RCC 7860 (cell line): ENCODE measurements at regions not wholly inside any gene's neighbourhood (a gene's known extent, or its start where the extent isn't known, plus 50 kb on each side); places are given as distances from the start of the nearest gene placed in this dataset.

Experiments
- DNase-seq: peaks from one replicate; pipeline ENCODE4 v3.0.0-alpha.2; 2015; ENCODE audit warnings: low spot score
- FAIRE-seq: peaks from 2 replicates; lab custom pipeline; 2012; peaks lifted over from hg19 to GRCh38; lab: Jason Lieb, UNC

GRCh38 chr16:73506568-73507056 is 458.7 kb upstream of the ZFHX3 start:
- DNase-seq: no peak
- no peak for FAIRE-seq

GRCh38 chr16:73505577-73505976 is 457.6 kb upstream of the ZFHX3 start:
- no peak for DNase-seq
- FAIRE-seq: no peak

GRCh38 chr16:73504591-73505575 is 457.0 kb upstream of the ZFHX3 start:
- DNase-seq: no peak
- FAIRE-seq: no peak

- no peak for FAIRE-seq
- DNase-seq: no peak
Observed at GRCh38 chr16:73503093-73503492, 455.2 kb upstream of the ZFHX3 start.

- FAIRE-seq (no peak), DNase-seq (no peak)
Observed at GRCh38 chr16:73499276-73499675, 451.3 kb upstream of the ZFHX3 start.

GRCh38 chr16:73485880-73486279 is 438.0 kb upstream of the ZFHX3 start:
- no peak for DNase-seq
- FAIRE-seq: no peak

- no peak for FAIRE-seq
- no peak for DNase-seq
Observed at GRCh38 chr16:73483934-73484711, 436.2 kb upstream of the ZFHX3 start.

- DNase-seq: no peak
- FAIRE-seq: no peak
Observed at GRCh38 chr16:73483076-73483791, 435.3 kb upstream of the ZFHX3 start.

- DNase-seq: no peak
- no peak for FAIRE-seq
Observed at GRCh38 chr16:73482310-73482709, 434.4 kb upstream of the ZFHX3 start.

- DNase-seq: no peak
- FAIRE-seq: no peak
Observed at GRCh38 chr16:73480381-73480780, 432.5 kb upstream of the ZFHX3 start.

- FAIRE-seq: no peak
- DNase-seq: no peak
Observed at GRCh38 chr16:73473713-73474112, 425.8 kb upstream of the ZFHX3 start.

- FAIRE-seq (no peak), DNase-seq (no peak)
Observed at GRCh38 chr16:73464834-73465233, 416.9 kb upstream of the ZFHX3 start.

- DNase-seq: no peak
- no peak for FAIRE-seq
Observed at GRCh38 chr16:73459586-73459985, 411.7 kb upstream of the ZFHX3 start.

- FAIRE-seq (no peak), DNase-seq (no peak)
Observed at GRCh38 chr16:73457851-73458250, 409.9 kb upstream of the ZFHX3 start.

- FAIRE-seq: no peak
- DNase-seq: no peak
Observed at GRCh38 chr16:73448970-73449369, 401.0 kb upstream of the ZFHX3 start.

- no peak for FAIRE-seq
Observed at GRCh38 chr16:73447846-73448245, 399.9 kb upstream of the ZFHX3 start.

GRCh38 chr16:73434621-73435020 is 386.7 kb upstream of the ZFHX3 start:
- no peak for FAIRE-seq
- no peak for DNase-seq

More at GRCh38 chr16:73447846-73448245, 399.9 kb upstream of the ZFHX3 start:
- DNase-seq: no peak

GRCh38 chr16:73433731-73434307 is 385.9 kb upstream of the ZFHX3 start:
- DNase-seq (no peak), FAIRE-seq (no peak)

- no peak for DNase-seq
Observed at GRCh38 chr16:73432850-73433730, 385.2 kb upstream of the ZFHX3 start.

GRCh38 chr16:73430138-73430537 is 382.2 kb upstream of the ZFHX3 start:
- no peak for FAIRE-seq
- DNase-seq: no peak

More at GRCh38 chr16:73432850-73433730, 385.2 kb upstream of the ZFHX3 start:
- FAIRE-seq: no peak
